IMR-90 (cell line): ENCODE measurements at regions not wholly inside any gene's neighbourhood (a gene's known extent, or its start where the extent isn't known, plus 50 kb on each side); places are given as distances from the start of the nearest gene placed in this dataset.

Source experiments
- ATAC-seq: fragments of 200-7000 bp; cut with Tn5 transposase; 2 replicates; pipeline ENCODE4 v1.9.1; 2020; ENCODE audit warnings: low read depth, mild to moderate bottlenecking, moderate library complexity
- BruUV-seq: library from RNA; stranded (reverse); fragments of 400-500 nt; replicated peaks from 2 replicates; lab custom pipeline; 2021; lab: Mats Ljungman, UMichigan
- CTCF ChIA-PET: fragments of 300-600 bp; formaldehyde crosslinking; extraction: SDS; loops from one replicate; lab custom pipeline; 2021; ENCODE audit warnings: antibody characterized with exemption; lab: Yijun Ruan, JAX
- POLR2A ChIA-PET: fragments of 300-600 bp; sonication (Branson Sonifier 250); formaldehyde crosslinking; loops from one replicate; lab custom pipeline; 2022; ENCODE audit warnings: antibody characterized with exemption; ENCODE audit not compliant: unreplicated experiment; lab: Charles Lee
- DNase-seq: peaks from one replicate; pipeline ENCODE4 v3.0.0; 2013
- H2AFZ ChIP-seq: replicated peaks from 2 replicates; pipeline ENCODE3; 2013; ENCODE audit warnings: low read length, mild to moderate bottlenecking; ENCODE audit not compliant: poor library complexity
- H2AK5ac ChIP-seq: 2 replicates; pipeline ENCODE4 v1.6.1; 2013; ENCODE audit warnings: low read depth, low read length, inconsistent platforms
- H2AK9ac ChIP-seq: replicated peaks from 2 replicates; pipeline ENCODE3; 2013; ENCODE audit warnings: mild to moderate bottlenecking, low read depth, low read length, moderate library complexity; ENCODE audit not compliant: poor library complexity
- H2BK120ac ChIP-seq: 2 replicates; pipeline ENCODE4 v1.6.1; 2013; ENCODE audit warnings: low read depth, low read length, inconsistent platforms
- H2BK15ac ChIP-seq: 3 replicates; pipeline ENCODE4 v1.6.1; 2013; ENCODE audit warnings: low read depth, low read length, inconsistent platforms
- H2BK20ac ChIP-seq: 2 replicates; pipeline ENCODE4 v1.6.1; 2013; ENCODE audit warnings: low read depth, mild to moderate bottlenecking, inconsistent platforms, low read length, moderate library complexity
- H2BK5ac ChIP-seq: 2 replicates; pipeline ENCODE4 v1.6.1; 2013; ENCODE audit warnings: mild to moderate bottlenecking, low read depth, low read length, inconsistent platforms; ENCODE audit not compliant: poor library complexity, severe bottlenecking
- H3K14ac ChIP-seq: replicated peaks from 2 replicates; pipeline ENCODE4 v1.6.1; 2013; ENCODE audit warnings: low read depth, low read length, inconsistent platforms
- H3K18ac ChIP-seq: 2 replicates; pipeline ENCODE4 v1.6.1; 2013; ENCODE audit warnings: low read depth, low read length, control low read depth
- H3K23ac ChIP-seq: 2 replicates; pipeline ENCODE4 v1.6.1; 2013; ENCODE audit warnings: low read depth, low read length, inconsistent platforms
- H3K27ac ChIP-seq: 2 replicates; pipeline ENCODE4 v1.5.1; 2013; ENCODE audit warnings: mild to moderate bottlenecking, control low read depth, low read length; ENCODE audit not compliant: insufficient read depth
- H3K27me3 ChIP-seq: 2 replicates; pipeline ENCODE4 v1.6.1; 2013; ENCODE audit warnings: low read length; ENCODE audit not compliant: control insufficient read depth, insufficient read depth
- H3K36me3 ChIP-seq: 2 replicates; pipeline ENCODE4 v1.6.1; 2013; ENCODE audit warnings: low read length, mixed read lengths; ENCODE audit not compliant: control insufficient read depth, insufficient read depth
- H3K4ac ChIP-seq: 2 replicates; pipeline ENCODE4 v1.6.1; 2013; ENCODE audit warnings: low read depth, low read length, inconsistent platforms
- H3K4me1 ChIP-seq: 2 replicates; pipeline ENCODE4 v1.6.1; 2013; ENCODE audit warnings: low read length, mixed read lengths; ENCODE audit not compliant: control insufficient read depth, insufficient read depth
- H3K4me2 ChIP-seq: 2 replicates; pipeline ENCODE4 v1.6.1; 2013; ENCODE audit warnings: low read depth, mild to moderate bottlenecking, control low read depth, low read length, moderate library complexity
- H3K4me3 ChIP-seq: 2 replicates; pipeline ENCODE4 v1.5.1; 2013; ENCODE audit warnings: low read depth, mild to moderate bottlenecking, control low read depth, low read length, moderate library complexity; ENCODE audit not compliant: insufficient read depth
- H3K56ac ChIP-seq: 2 replicates; pipeline ENCODE4 v1.6.1; 2013; ENCODE audit warnings: low read length, inconsistent platforms; ENCODE audit not compliant: insufficient read depth; ENCODE audit errors: extremely low read depth
- H3K79me1 ChIP-seq, 2 experiments: 2 replicates each; pipeline ENCODE4 v1.6.1; 2013; ENCODE audit warnings: low read length in 2 of 2, inconsistent platforms in 1 of 2, low read depth in 1 of 2
- H3K9ac ChIP-seq: 2 replicates; pipeline ENCODE4 v1.6.1; 2013; ENCODE audit warnings: low read depth, low read length, control low read depth
- H3K9me1 ChIP-seq: 2 replicates; pipeline ENCODE4 v1.6.1; 2013; ENCODE audit warnings: low read length, inconsistent platforms; ENCODE audit not compliant: insufficient read depth
- H3K9me3 ChIP-seq: 2 replicates; pipeline ENCODE4 v1.6.1; 2013; ENCODE audit warnings: low read length; ENCODE audit not compliant: control insufficient read depth, insufficient read depth
- H4K20me1 ChIP-seq: 2 replicates; pipeline ENCODE4 v1.6.1; 2013; ENCODE audit warnings: low read length, inconsistent platforms; ENCODE audit not compliant: insufficient read depth
- H4K5ac ChIP-seq: 2 replicates; pipeline ENCODE4 v1.6.1; 2013; ENCODE audit warnings: mild to moderate bottlenecking, low read depth, low read length, control low read depth
- H4K8ac ChIP-seq, 2 experiments: 2 replicates each; pipeline ENCODE4 v1.6.1; 2013; ENCODE audit warnings: low read depth in 2 of 2, low read length in 2 of 2, control low read depth in 1 of 2, inconsistent platforms in 1 of 2
- H4K91ac ChIP-seq: 2 replicates; pipeline ENCODE4 v1.6.1; 2013; ENCODE audit warnings: low read depth, low read length, inconsistent platforms; ENCODE audit not compliant: insufficient read depth
- BHLHE40 ChIP-seq: fragments of 150-350 bp; IDR thresholded peaks from 2 replicates; pipeline ENCODE4 v1.6.1; 2016; ENCODE audit warnings: mild to moderate bottlenecking, low read depth, low read length
- CEBPB ChIP-seq: IDR thresholded peaks from 2 replicates; pipeline ENCODE4 v1.6.1; 2012; ENCODE audit warnings: low read depth, low read length, improper control_type of control experiment
- CHD1 ChIP-seq: IDR thresholded peaks from 2 replicates; pipeline ENCODE4 v1.6.1; 2012; ENCODE audit warnings: low read depth, low read length, improper control_type of control experiment
- FOS ChIP-seq: fragments of 150-350 bp; IDR thresholded peaks from 2 replicates; pipeline ENCODE4 v1.6.1; 2016; ENCODE audit warnings: low read depth, low read length
- MXI1 ChIP-seq: IDR thresholded peaks from 2 replicates; pipeline ENCODE4 v1.6.1; 2012; ENCODE audit warnings: low read depth, mild to moderate bottlenecking, low read length, moderate library complexity, borderline replicate concordance
- NFE2L2 ChIP-seq: fragments of 150-350 bp; IDR thresholded peaks from 2 replicates; pipeline ENCODE4 v1.6.1; 2016; ENCODE audit warnings: low read depth, mild to moderate bottlenecking, low read length
- RAD21 ChIP-seq: IDR thresholded peaks from 2 replicates; pipeline ENCODE4 v1.6.1; 2012; ENCODE audit warnings: low read length, improper control_type of control experiment
- RFX5 ChIP-seq: IDR thresholded peaks from 2 replicates; pipeline ENCODE4 v1.8.0; 2012; ENCODE audit warnings: low read depth, mild to moderate bottlenecking, low read length, moderate library complexity
- SMC3 ChIP-seq: fragments of 150-350 bp; IDR thresholded peaks from 2 replicates; pipeline ENCODE4 v1.6.1; 2016; ENCODE audit warnings: low read depth, mild to moderate bottlenecking, antibody characterized with exemption, low read length, moderate library complexity
- WGBS, 2 experiments: methylation state at CpG; one replicate each; pipeline versions ENCODE4 v1.1.5 to v1.1.7; 2013; ENCODE audit warnings: missing lambda C conversion rate in 2 of 2; ENCODE audit not compliant: insufficient read length in 1 of 2; ENCODE audit errors: extremely low coverage in 2 of 2; 5-methylcytosine and 5-hydroxymethylcytosine counted together
- dilution Hi-C: fragments of 300-500 bp; cut with HindIII; formaldehyde crosslinking; loops from one replicate; pipeline ENCODE4 v1.14.3; 2018; ENCODE audit warnings: low sequenced_read_pairs; ENCODE audit not compliant: unreplicated experiment
- in situ Hi-C: fragments of 300-500 bp; cut with MboI; formaldehyde crosslinking; loops from 3 replicates; pipeline ENCODE4 v1.14.3; 2019; ENCODE audit warnings: low sequenced_read_pairs, inconsistent platforms, mixed read lengths
- intact Hi-C: fragments of 100-400 bp; cut with micrococcal nuclease; formaldehyde crosslinking; loops from 2 replicates; pipeline ENCODE4 v1.10.0; 2022
- TF ChIP-seq, protein P1 (sequence below): fragments of 150-350 bp; IDR thresholded peaks from 2 replicates; pipeline ENCODE4 v1.6.1; 2016; ENCODE audit warnings: low read depth, mild to moderate bottlenecking, low read length, moderate library complexity, borderline replicate concordance
- TF ChIP-seq, protein P2 (sequence below): conservative IDR thresholded peaks from 2 replicates; pipeline ENCODE4 v1.5.1; 2012; ENCODE audit warnings: mild to moderate bottlenecking, low read depth, low read length, improper control_type of control experiment

DNA sequence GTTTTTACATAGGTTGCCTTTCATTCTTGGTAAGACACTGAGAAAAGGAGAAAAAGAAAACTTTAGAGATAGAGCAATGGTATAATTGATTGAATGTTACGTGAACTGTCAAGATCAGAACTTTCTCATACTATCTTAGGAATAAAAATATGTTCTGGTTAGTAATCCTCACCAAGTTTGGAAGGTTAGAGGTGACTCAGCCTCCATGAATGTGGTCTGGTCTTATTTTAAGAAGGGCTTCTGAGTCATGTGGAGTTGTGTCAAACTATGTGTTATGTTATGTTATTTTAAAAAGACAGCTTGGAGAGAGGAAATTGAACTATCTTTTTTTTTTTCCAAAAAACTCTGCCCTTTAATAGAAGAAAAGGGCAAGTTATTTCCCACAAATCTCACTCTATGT is 458.6 kb upstream of the KLF6 start:
- no peak overlapping the region for H3K4me3 ChIP-seq
- POLR2A ChIA-PET, result interaction anchor here (0.6 to 1.0 kb wide), 4 partner anchors 14 to 598 kb away, joined by 3 to 6 read pairs (median 5); partner anchors contain the start of gene KLF6
- no CpG with 5 or more reads among the region's 1 CpG for WGBS, 2 experiments

More for the DNA sequence above, 458.6 kb upstream of the KLF6 start:
- TF ChIP-seq FOS, result peak; percentile 98
- no peak for TF ChIP-seq CHD1
- no peak for TF ChIP-seq MXI1
- peak; percentile 26; the same call in 1 of the 2 replicates for TF ChIP-seq RAD21
- TF ChIP-seq, protein P1, sequence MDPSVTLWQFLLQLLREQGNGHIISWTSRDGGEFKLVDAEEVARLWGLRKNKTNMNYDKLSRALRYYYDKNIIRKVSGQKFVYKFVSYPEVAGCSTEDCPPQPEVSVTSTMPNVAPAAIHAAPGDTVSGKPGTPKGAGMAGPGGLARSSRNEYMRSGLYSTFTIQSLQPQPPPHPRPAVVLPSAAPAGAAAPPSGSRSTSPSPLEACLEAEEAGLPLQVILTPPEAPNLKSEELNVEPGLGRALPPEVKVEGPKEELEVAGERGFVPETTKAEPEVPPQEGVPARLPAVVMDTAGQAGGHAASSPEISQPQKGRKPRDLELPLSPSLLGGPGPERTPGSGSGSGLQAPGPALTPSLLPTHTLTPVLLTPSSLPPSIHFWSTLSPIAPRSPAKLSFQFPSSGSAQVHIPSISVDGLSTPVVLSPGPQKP, result no peak
- no peak for TF ChIP-seq SMC3
- TF ChIP-seq, protein P2, sequence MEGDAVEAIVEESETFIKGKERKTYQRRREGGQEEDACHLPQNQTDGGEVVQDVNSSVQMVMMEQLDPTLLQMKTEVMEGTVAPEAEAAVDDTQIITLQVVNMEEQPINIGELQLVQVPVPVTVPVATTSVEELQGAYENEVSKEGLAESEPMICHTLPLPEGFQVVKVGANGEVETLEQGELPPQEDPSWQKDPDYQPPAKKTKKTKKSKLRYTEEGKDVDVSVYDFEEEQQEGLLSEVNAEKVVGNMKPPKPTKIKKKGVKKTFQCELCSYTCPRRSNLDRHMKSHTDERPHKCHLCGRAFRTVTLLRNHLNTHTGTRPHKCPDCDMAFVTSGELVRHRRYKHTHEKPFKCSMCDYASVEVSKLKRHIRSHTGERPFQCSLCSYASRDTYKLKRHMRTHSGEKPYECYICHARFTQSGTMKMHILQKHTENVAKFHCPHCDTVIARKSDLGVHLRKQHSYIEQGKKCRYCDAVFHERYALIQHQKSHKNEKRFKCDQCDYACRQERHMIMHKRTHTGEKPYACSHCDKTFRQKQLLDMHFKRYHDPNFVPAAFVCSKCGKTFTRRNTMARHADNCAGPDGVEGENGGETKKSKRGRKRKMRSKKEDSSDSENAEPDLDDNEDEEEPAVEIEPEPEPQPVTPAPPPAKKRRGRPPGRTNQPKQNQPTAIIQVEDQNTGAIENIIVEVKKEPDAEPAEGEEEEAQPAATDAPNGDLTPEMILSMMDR, result no peak
- peak; percentile 41 for TF ChIP-seq CEBPB
- no peak; the same call in 1 of the 2 replicates for TF ChIP-seq BHLHE40
- no peak for TF ChIP-seq RFX5
- no peak for TF ChIP-seq NFE2L2
- H4K20me1 ChIP-seq, result no peaks in the 10 kb centered on the region
- H3K27ac ChIP-seq, result peak overlapping the region; percentile 51; the same call in 1 of the 2 replicates
- H4K8ac ChIP-seq, result peak overlapping the region in 1 of 2 experiments; percentile 87; a peak in 1 of 4 replicates
- no peak overlapping the region for H2BK20ac ChIP-seq
- H3K36me3 ChIP-seq, result no peaks in the 10 kb centered on the region
- H3K9ac ChIP-seq, result no peak overlapping the region
- no peak overlapping the region for H3K14ac ChIP-seq
- peak overlapping the region; percentile 68 for H3K4me2 ChIP-seq
- no peak overlapping the region for H4K5ac ChIP-seq
- H2AFZ ChIP-seq, result no peak overlapping the region
- peaks cover 3 to 15% of the 10 kb centered on the region in 2 experiments; a peak in 2 of 4 replicates for H3K79me1 ChIP-seq
- BruUV-seq, result no TSS peak
- no peak overlapping the region for H2AK5ac ChIP-seq
- peaks cover 9% of the 10 kb centered on the region for H3K9me1 ChIP-seq
- no peak overlapping the region for H4K91ac ChIP-seq
- intact Hi-C loops, result loop anchor here (2.0 to 10.0 kb wide), 7 partner anchors 391 to 1049 kb away; partner anchors contain the start of gene KLF6
- H3K9me3 ChIP-seq, result no peaks in the 10 kb centered on the region
- H2BK15ac ChIP-seq, result no peak overlapping the region
- H3K18ac ChIP-seq, result peak overlapping the region; percentile 30; the same call in 1 of the 2 replicates
- H3K4ac ChIP-seq, result peak overlapping the region; percentile 97; the same call in 1 of the 2 replicates
- in situ Hi-C loops, result loop anchor here (5.0 to 10.0 kb wide), 2 partner anchors 421 to 461 kb away; no protein-coding TSS in a partner anchor
- H3K56ac ChIP-seq, result no peak overlapping the region
- H3K23ac ChIP-seq, result no peak overlapping the region
- CTCF ChIA-PET, result interaction anchor here (0.6 kb wide), 4 partner anchors 320 to 767 kb away, joined by 3 to 5 read pairs (median 3); no protein-coding TSS in a partner anchor
- H2AK9ac ChIP-seq, result no peak overlapping the region
- dilution Hi-C loops, result no loop called here
- peak overlapping the region; percentile 97; the same call in 1 of the 2 replicates for H2BK120ac ChIP-seq
- no peaks in the 10 kb centered on the region for H3K27me3 ChIP-seq
- ATAC-seq (peak; percentile 57), DNase-seq (peak; percentile 100)
- peak overlapping the region; percentile 89 for H2BK5ac ChIP-seq
- peaks cover 17% of the 10 kb centered on the region for H3K4me1 ChIP-seq
